ENCODE measurements at regions not wholly inside any gene's neighbourhood (a gene's known extent, or its start where the extent isn't known, plus 50 kb on each side); places are given as distances from the start of the nearest gene placed in this dataset.

GRCh38 chr2:82853299-82853698, 1605.8 kb downstream of the SUCLG1 start:
- no peak for TF ChIP-seq TEAD4 (IDR thresholded peaks at IDR 0.05)
- no peak for TF ChIP-seq RAD21 (IDR thresholded peaks at IDR 0.05; ENCODE audit: low read depth)
